ENCODE measurements at regions not wholly inside any gene's neighbourhood (a gene's known extent, or its start where the extent isn't known, plus 50 kb on each side); places are given as distances from the start of the nearest gene placed in this dataset.
A peak's percentile ranks its signal among the peaks of the same experiment; 100 is the strongest.

DNA sequence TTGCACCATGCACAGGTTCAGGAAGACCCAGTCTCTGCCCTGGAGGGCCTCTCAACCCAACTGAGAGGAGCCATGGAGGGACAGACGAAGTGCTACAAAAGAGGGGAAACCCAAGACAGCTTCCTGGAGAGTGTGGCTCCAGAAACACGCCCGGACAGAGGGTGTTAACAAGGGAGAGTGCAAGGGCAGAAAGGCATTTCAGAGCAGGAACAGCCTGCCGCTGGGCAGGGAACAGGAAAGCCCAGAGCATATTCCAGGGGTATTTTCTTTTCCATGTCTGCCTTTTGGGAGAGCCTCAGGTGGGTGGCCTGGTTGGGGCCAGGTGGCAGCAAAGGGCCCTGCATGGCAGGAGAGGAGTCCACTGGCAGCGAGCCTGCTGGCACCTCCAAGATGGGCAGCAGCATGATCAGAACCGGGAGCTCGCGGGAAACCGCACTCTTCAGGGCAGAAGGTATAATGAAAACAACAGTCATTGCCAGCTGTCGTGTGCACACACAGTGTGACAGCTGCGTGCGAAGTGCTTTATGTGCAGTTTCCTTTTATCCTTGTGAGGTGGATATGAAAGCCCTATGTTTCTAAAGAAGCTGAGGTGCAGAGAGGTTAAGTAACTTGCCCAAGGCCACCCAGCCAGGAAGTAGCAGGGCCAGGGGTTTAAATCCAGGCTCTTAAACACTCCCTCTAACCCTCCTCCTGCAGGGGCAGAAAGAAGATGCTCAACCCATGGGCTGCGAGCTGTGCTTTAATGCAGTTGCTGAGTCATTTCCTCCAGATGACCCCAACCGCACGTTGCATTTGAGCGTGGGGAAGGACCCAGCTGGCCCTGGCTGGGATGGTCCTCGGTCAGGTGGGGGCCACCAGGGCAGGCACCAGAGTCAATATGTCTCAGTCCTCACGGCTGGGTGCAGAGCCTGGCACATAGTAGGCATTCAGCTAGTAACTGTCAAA is 128.6 kb downstream of the OAT start:
- H2AK5ac ChIP-seq (ENCODE audit: low read depth, low read length): no peak overlapping the region
- H3K9me1 ChIP-seq (ENCODE audit: insufficient read depth, low read length): no peaks in the 10 kb centered on the region
- H2BK5ac ChIP-seq (ENCODE audit: low read depth, low read length, poor library complexity, severe bottlenecking): no peak overlapping the region
- in situ Hi-C loops (cut with MboI; ENCODE audit: low sequenced_read_pairs) (no loop called here), intact Hi-C loops (cut with micrococcal nuclease) (no loop called here), dilution Hi-C loops (cut with HindIII; ENCODE audit: low sequenced_read_pairs, unreplicated experiment) (no loop called here)
- H3K9me3 ChIP-seq (ENCODE audit: control insufficient read depth, insufficient read depth, low read length): peaks cover 8% of the 10 kb centered on the region
- H3K56ac ChIP-seq (ENCODE audit: extremely low read depth, insufficient read depth, low read length): no peak overlapping the region
- H2BK15ac ChIP-seq (ENCODE audit: low read depth, low read length): no peak overlapping the region
- no peak overlapping the region for H2BK20ac ChIP-seq (ENCODE audit: low read depth, low read length)
- no peaks in the 10 kb centered on the region for H3K36me3 ChIP-seq (ENCODE audit: control insufficient read depth, insufficient read depth, low read length)
- H4K5ac ChIP-seq (ENCODE audit: low read depth, low read length): no peak overlapping the region
- H3K27ac ChIP-seq (ENCODE audit: insufficient read depth, low read length): no peak overlapping the region
- no peak overlapping the region for H4K8ac ChIP-seq (ENCODE audit: low read depth in 2 of 2, low read length in 2 of 2)
- H3K4me1 ChIP-seq (ENCODE audit: control insufficient read depth, insufficient read depth, low read length): no peaks in the 10 kb centered on the region
- H4K20me1 ChIP-seq (ENCODE audit: insufficient read depth, low read length): no peaks in the 10 kb centered on the region
- no peak overlapping the region for H3K4me2 ChIP-seq (ENCODE audit: low read depth, low read length)
- H3K79me1 ChIP-seq (ENCODE audit: low read depth in 1 of 2, low read length in 2 of 2): no peaks in the 10 kb centered on the region
- no peak for TF ChIP-seq RCOR1 (IDR thresholded peaks at IDR 0.05; ENCODE audit: insufficient replicate concordance, low read length)
- H2BK120ac ChIP-seq (ENCODE audit: low read depth, low read length): no peak overlapping the region
- H3K27me3 ChIP-seq (ENCODE audit: control insufficient read depth, insufficient read depth, low read length): no peaks in the 10 kb centered on the region
- ATAC-seq (ENCODE audit: low read depth) (no peak), DNase-seq (peak; percentile 6)
- no peak overlapping the region for H3K18ac ChIP-seq (ENCODE audit: low read depth, low read length)
- POLR2A ChIA-PET (ENCODE audit: unreplicated experiment): no interaction called here
- no peak overlapping the region for H4K91ac ChIP-seq (ENCODE audit: insufficient read depth, low read depth, low read length)
- H2AFZ ChIP-seq (replicated peaks; ENCODE audit: low read length, poor library complexity): no peak overlapping the region
- H3K14ac ChIP-seq (replicated peaks; ENCODE audit: low read depth, low read length): no peak overlapping the region
- no peak overlapping the region for H3K4me3 ChIP-seq (ENCODE audit: insufficient read depth, low read depth, low read length)
- no peak overlapping the region for H3K9ac ChIP-seq (ENCODE audit: low read depth, low read length)
- no TSS peak for BruUV-seq (replicated peaks)
- H3K23ac ChIP-seq (ENCODE audit: low read depth, low read length): no peak overlapping the region
- CTCF ChIA-PET: no interaction called here
- H2AK9ac ChIP-seq (replicated peaks; ENCODE audit: low read depth, low read length, poor library complexity): no peak overlapping the region
- WGBS, 2 experiments (ENCODE audit: extremely low coverage in 2 of 2, insufficient read length in 1 of 2): 67% methylated on average over 13 of the region's 18 CpGs; no CpG with 5 or more reads in 1 of the 2 experiments
- no peak overlapping the region for H3K4ac ChIP-seq (ENCODE audit: low read depth, low read length)
